Colonic mucosa (tissue), 4 donors: ENCODE measurements at regions not wholly inside any gene's neighbourhood (a gene's known extent, or its start where the extent isn't known, plus 50 kb on each side); places are given as distances from the start of the nearest gene placed in this dataset.

Experiments used
- DNase-seq: peaks from one replicate; pipeline ENCODE4 v3.0.0-alpha.2; 2020
- H3K27ac ChIP-seq: fragments of 200-600 bp; one replicate; pipeline ENCODE4 v1.8.0; 2021
- H3K27me3 ChIP-seq: fragments of 200-600 bp; one replicate; pipeline ENCODE4 v1.8.0; 2021
- H3K36me3 ChIP-seq: fragments of 200-600 bp; one replicate; pipeline ENCODE4 v1.8.0; 2021
- H3K4me1 ChIP-seq: fragments of 200-600 bp; one replicate; pipeline ENCODE4 v1.8.0; 2021; ENCODE audit warnings: mild to moderate bottlenecking
- H3K4me3 ChIP-seq: fragments of 200-600 bp; one replicate; pipeline ENCODE4 v1.8.0; 2021
- H3K9ac ChIP-seq, 2 donors: one replicate each; pipeline ENCODE4 v1.7.0; 2013; ENCODE audit warnings: control low read depth in 2 of 2, low read depth in 2 of 2, low read length in 2 of 2
- H3K9me3 ChIP-seq: fragments of 200-600 bp; one replicate; pipeline ENCODE4 v1.8.0; 2021
- CTCF ChIP-seq: fragments of 200-600 bp; IDR thresholded peaks from one replicate; pipeline ENCODE4 v1.8.0; 2022; ENCODE audit warnings: antibody characterized with exemption, mild to moderate bottlenecking
- intact Hi-C: fragments of 100-400 bp; cut with DNase I; formaldehyde crosslinking; loops from one replicate; pipeline ENCODE4 v1.14.1; 2022
- donor health status: healthy.
- donor health status: DM: no; HTN: no; CAD: no.
- donor health status: DM: no; HTN: no; CAD: no.

GRCh38 chr12:67468549-67469245, 179.8 kb upstream of the DYRK2 start:
- no peak overlapping the region for H3K27ac ChIP-seq
- no peak for DNase-seq

GRCh38 chr12:67469666-67470065, 178.9 kb upstream of the DYRK2 start:
- Histone ChIP-seq H3K27ac (no peak overlapping the region), H3K4me3 (no peak overlapping the region), H3K4me1 (no peaks in the 10 kb centered on the region), H3K27me3 (no peaks in the 10 kb centered on the region), H3K9ac (no peak overlapping the region), H3K36me3 (no peaks in the 10 kb centered on the region), H3K9me3 (no peaks in the 10 kb centered on the region)
- no peak for TF ChIP-seq CTCF
- intact Hi-C loops = no loop called here
- no peak for DNase-seq

More at GRCh38 chr12:67468549-67469245, 179.8 kb upstream of the DYRK2 start:
- intact Hi-C loops = no loop called here
- Histone ChIP-seq H3K9me3 (no peaks in the 10 kb centered on the region), H3K9ac (no peak overlapping the region), H3K36me3 (no peaks in the 10 kb centered on the region), H3K4me3 (no peak overlapping the region), H3K4me1 (no peaks in the 10 kb centered on the region), H3K27me3 (no peaks in the 10 kb centered on the region)
- TF ChIP-seq CTCF = no peak

- no peaks in the 10 kb centered on the region for H3K36me3 ChIP-seq
- no peak for TF ChIP-seq CTCF
- no peak overlapping the region for H3K4me3 ChIP-seq
- H3K27me3 ChIP-seq = no peaks in the 10 kb centered on the region
- no peaks in the 10 kb centered on the region for H3K4me1 ChIP-seq
- H3K27ac ChIP-seq = no peak overlapping the region
- no peaks in the 10 kb centered on the region for H3K9me3 ChIP-seq
- intact Hi-C loops = no loop called here
- H3K9ac ChIP-seq = no peak overlapping the region
- no peak for DNase-seq
These were observed 176.7 kb upstream of the DYRK2 start for GRCh38 chr12:67471810-67472209.

- Histone ChIP-seq H3K4me1 (no peaks in the 10 kb centered on the region), H3K27ac (no peak overlapping the region)
- no peak for DNase-seq
These were observed 176.0 kb upstream of the DYRK2 start for GRCh38 chr12:67472539-67472938.

GRCh38 chr12:67474934-67475620, 173.5 kb upstream of the DYRK2 start:
- DNase-seq = no peak
- H3K27ac ChIP-seq = no peak overlapping the region
- H3K27me3 ChIP-seq = no peaks in the 10 kb centered on the region
- no peaks in the 10 kb centered on the region for H3K36me3 ChIP-seq
- intact Hi-C loops = no loop called here
- no peak for TF ChIP-seq CTCF
- no peaks in the 10 kb centered on the region for H3K9me3 ChIP-seq
- no peaks in the 10 kb centered on the region for H3K4me1 ChIP-seq
- H3K9ac ChIP-seq = no peak overlapping the region
- H3K4me3 ChIP-seq = no peak overlapping the region

More at GRCh38 chr12:67472539-67472938, 176.0 kb upstream of the DYRK2 start:
- H3K9ac ChIP-seq = no peak overlapping the region
- no peak overlapping the region for H3K4me3 ChIP-seq
- H3K27me3 ChIP-seq = no peaks in the 10 kb centered on the region
- H3K36me3 ChIP-seq = no peaks in the 10 kb centered on the region
- H3K9me3 ChIP-seq = no peaks in the 10 kb centered on the region
- TF ChIP-seq CTCF = no peak
- intact Hi-C loops = no loop called here
